ENCODE measurements at regions not wholly inside any gene's neighbourhood (a gene's known extent, or its start where the extent isn't known, plus 50 kb on each side); places are given as distances from the start of the nearest gene placed in this dataset.
"Not testable (repeated sequence)": the region's sequence is repeated elsewhere in the genome, so short reads cannot be mapped to it uniquely, and the experiment has no call there.

DNA sequence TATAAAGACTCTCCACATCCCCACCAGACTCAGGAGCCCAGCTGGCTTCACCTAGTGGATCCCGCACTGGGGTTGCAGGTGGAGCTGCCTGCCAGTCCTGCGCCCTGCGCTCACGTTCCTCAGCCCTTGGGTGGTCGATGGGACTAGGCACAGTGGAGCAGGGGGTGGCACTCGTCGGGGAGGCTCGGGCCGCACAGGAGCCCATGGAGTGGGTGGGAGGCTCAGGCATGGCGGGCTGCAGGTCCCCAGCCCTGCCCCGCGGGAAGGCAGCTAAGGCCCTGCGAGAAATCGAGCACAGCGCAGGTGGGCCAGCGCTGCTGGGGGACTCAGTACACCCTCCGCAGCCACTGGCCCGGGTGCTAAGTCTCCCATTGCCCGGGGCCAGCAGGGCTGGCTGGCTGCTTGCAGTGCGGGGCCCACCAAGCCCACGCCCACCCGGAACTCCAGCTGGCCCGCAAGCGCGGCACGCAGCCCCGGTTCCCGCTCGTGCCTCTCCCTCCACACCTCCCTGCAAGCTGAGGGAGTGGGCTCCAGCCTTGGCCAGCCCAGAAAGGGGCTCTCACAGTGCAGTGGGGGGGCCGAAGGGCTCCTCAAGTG, 371.8 kb downstream of the PRDM5 start:
- not testable (repeated sequence) for H3K27me3 Mint-ChIP-seq; H3K4me1 Mint-ChIP-seq (ENCODE audit: low read depth); H3K9me3 Mint-ChIP-seq; H3K36me3 Mint-ChIP-seq (ENCODE audit: low read depth); DNase-seq; H3K27ac Mint-ChIP-seq; H3K4me3 Mint-ChIP-seq

DNA sequence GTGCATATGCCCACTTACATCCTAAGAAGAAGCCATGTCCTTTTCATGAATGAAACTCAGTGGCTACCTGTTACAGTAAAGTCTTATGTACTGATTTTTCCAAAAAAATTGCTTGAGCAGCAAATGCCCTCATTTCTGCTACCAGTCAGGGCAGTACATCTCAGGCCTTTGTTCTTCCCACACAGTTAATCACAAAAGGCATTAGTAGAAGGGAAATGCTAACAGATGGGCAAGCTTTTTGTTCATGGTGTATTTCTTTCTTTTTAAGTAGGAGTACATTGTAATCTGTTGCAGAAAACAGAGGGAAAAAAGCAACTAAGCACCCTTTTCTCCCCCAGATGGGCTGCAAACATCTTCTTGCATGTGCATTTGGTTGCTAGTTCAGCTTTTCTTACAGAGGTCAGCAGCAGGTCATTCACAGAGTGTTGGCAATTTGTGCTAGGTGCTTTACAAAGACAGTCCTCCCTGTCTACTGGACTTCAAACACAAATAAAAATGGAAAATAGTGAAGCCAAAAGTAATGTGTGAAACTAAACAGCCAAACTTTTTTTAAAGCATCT, 373.4 kb downstream of the PRDM5 start:
- Mint-ChIP-seq H3K4me1 (ENCODE audit: low read depth) (no peaks in the 10 kb centered on the region), H3K9me3 (no peaks in the 10 kb centered on the region)

DNA sequence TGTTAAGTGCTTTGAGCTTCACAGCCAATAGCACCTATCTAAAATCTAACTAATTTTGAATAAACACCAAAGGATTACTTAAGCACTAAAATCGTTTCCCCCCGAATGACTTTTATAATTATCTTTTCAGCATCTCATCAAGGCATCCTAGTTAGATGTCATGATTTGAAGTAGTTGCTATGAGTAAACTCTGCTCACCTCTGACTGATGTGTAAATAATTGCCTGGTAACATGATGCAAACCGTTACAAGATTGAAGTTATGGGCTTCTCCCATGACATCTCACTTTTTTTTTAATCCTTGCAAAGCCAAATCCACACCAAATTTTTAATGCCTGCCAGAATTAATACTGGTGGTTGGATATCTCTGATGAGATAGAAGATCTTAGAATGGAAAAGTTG, 377.1 kb downstream of the PRDM5 start:
- Mint-ChIP-seq H3K9me3 (no peaks in the 10 kb centered on the region), H3K27me3 (no peaks in the 10 kb centered on the region), H3K36me3 (ENCODE audit: low read depth) (no peaks in the 10 kb centered on the region), H3K27ac (no peak overlapping the region), H3K4me3 (no peak overlapping the region), H3K4me1 (ENCODE audit: low read depth) (no peaks in the 10 kb centered on the region)
- no peak for DNase-seq

More for the DNA sequence above, 373.4 kb downstream of the PRDM5 start:
- Mint-ChIP-seq H3K27me3 (no peaks in the 10 kb centered on the region), H3K27ac (no peak overlapping the region), H3K36me3 (ENCODE audit: low read depth) (no peaks in the 10 kb centered on the region), H3K4me3 (no peak overlapping the region)
- DNase-seq = no peak

DNA sequence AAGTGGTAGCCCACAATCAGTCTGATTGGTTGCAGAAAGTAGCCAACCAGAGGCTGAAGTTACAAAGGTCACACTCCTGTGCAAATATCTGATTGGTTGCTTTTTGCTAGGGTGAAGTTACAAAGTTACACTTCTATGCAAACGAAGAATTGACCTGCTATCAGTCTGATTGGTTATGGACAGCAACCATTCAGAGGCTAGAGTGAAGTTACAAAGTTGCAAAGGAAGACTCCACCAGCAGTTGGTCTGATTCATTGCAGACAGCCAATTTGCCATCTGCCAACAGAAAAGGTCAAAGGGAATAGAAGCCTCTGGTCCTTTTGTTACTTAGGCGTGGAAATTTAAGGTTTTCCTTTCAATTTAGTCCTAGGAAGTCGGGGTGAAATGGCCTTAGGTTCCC, 377.7 kb downstream of the PRDM5 start:
- H3K27ac Mint-ChIP-seq = no peak overlapping the region
- H3K4me1 Mint-ChIP-seq (ENCODE audit: low read depth) = no peaks in the 10 kb centered on the region
- no peaks in the 10 kb centered on the region for H3K36me3 Mint-ChIP-seq (ENCODE audit: low read depth)
- no peak for DNase-seq
- no peak overlapping the region for H3K4me3 Mint-ChIP-seq
- H3K27me3 Mint-ChIP-seq = no peaks in the 10 kb centered on the region
- no peaks in the 10 kb centered on the region for H3K9me3 Mint-ChIP-seq

DNA sequence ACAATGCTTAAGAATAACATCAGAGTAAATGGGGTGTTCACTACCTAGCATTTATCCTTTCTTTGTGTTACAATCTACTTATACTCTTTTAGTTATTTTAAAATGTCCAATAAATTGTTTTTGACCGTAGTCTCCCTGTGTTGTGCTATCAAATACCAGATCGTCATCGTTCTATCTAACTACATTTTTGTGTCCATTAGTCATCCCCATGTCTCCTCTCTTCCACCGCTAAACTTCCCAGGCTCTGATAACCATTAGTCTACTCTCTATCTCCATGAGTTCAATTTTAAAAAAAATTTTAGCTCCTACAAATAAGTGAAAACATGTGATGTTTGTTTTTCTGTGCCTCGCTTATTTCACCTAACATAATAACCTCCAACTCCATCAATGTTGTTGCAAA, 381.9 kb downstream of the PRDM5 start:
- H3K27me3 Mint-ChIP-seq = no peaks in the 10 kb centered on the region
- H3K4me1 Mint-ChIP-seq (ENCODE audit: low read depth) = no peaks in the 10 kb centered on the region
- H3K27ac Mint-ChIP-seq = no peak overlapping the region
- no peaks in the 10 kb centered on the region for H3K9me3 Mint-ChIP-seq
- no peaks in the 10 kb centered on the region for H3K36me3 Mint-ChIP-seq (ENCODE audit: low read depth)
- DNase-seq = no peak
- no peak overlapping the region for H3K4me3 Mint-ChIP-seq

DNA sequence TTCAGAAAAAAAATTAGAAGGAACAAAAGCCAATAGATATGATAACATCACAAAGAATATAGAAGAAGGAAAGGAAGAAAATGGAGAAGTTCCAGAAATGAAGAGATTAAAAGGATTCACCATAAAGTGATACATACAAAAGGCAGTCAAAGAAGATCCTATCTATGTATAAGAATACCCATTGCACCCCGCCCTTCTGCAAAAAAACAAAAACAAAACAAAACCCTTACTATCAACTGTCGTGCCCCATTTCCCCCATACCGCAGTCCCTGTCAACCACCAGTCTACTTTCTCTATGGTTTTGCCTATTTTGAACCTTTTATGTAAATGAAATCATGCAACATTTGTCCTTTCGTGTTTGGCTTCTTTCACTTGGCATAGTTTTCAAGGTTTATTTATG, 385.6 kb downstream of the PRDM5 start:
- H3K36me3 Mint-ChIP-seq (ENCODE audit: low read depth) = no peaks in the 10 kb centered on the region
- H3K9me3 Mint-ChIP-seq = no peaks in the 10 kb centered on the region
- H3K27me3 Mint-ChIP-seq = no peaks in the 10 kb centered on the region

DNA sequence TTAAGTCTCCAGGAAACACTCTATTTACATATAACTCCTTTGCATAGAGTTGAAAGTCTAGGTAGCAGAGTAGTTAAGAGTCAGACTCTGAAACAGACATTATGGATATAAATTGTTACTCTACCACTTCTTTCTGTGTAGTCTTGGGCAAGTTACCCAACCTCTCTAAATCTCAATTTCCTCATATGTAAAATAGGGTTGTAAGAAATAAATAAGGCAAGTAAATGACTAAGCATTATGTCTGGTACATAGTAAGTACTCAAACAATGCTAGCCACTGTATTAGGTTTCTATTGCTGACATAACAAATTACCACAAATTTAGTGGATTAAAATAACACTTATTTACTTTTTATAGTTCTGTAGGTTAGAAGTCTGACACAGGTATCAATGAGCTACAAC, 394.1 kb downstream of the PRDM5 start:
- Mint-ChIP-seq H3K4me1 (ENCODE audit: low read depth) (no peaks in the 10 kb centered on the region), H3K27me3 (no peaks in the 10 kb centered on the region), H3K36me3 (ENCODE audit: low read depth) (no peaks in the 10 kb centered on the region), H3K27ac (no peak overlapping the region), H3K9me3 (no peaks in the 10 kb centered on the region), H3K4me3 (no peak overlapping the region)
- DNase-seq = no peak

More for the DNA sequence above, 385.6 kb downstream of the PRDM5 start:
- DNase-seq = no peak
- H3K4me1 Mint-ChIP-seq (ENCODE audit: low read depth) = no peaks in the 10 kb centered on the region
- no peak overlapping the region for H3K4me3 Mint-ChIP-seq
- H3K27ac Mint-ChIP-seq = no peak overlapping the region

DNA sequence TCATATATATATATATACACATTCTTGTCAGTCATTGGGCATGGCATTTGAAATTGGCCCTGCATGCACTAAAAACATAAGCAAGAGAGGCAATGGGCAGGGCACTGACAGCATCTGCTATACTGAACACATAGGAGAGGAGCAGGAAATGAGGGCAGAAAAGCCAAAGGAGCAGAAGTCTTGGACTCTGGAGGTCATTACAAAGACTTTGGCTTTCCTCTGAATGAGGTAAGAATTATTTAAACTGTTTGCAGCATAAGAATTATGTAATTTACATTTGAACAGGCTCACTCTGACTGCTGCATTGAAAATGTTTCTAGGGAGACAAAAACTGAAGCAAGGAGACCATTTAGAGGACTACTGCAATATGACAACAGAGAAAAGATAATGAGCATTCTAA, 396.5 kb downstream of the PRDM5 start:
- H3K9me3 Mint-ChIP-seq = no peaks in the 10 kb centered on the region
- no peak for DNase-seq

DNA sequence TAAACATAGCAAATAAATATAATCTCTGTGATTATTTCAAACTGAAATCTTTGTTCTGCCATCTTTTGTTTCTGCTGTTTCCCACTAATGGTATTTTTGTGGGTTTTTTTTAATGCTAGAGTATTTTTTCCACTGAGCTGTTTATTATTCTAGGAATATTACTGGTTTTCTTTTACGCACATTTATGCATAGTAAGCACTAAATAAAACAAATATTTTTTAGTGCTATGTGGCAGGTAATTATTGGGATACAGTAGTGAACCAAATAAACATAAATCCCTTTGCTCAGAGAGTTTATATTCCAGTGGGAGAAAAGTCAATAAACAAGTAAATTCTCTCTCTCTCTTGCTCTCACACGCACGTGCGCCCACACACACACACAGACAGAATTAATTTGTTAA, 397.4 kb downstream of the PRDM5 start:
- no peak for DNase-seq
- H3K4me1 Mint-ChIP-seq (ENCODE audit: low read depth) = no peaks in the 10 kb centered on the region
- no peaks in the 10 kb centered on the region for H3K36me3 Mint-ChIP-seq (ENCODE audit: low read depth)

More for the DNA sequence above, 396.5 kb downstream of the PRDM5 start:
- Mint-ChIP-seq H3K4me3 (no peak overlapping the region), H3K27me3 (no peaks in the 10 kb centered on the region), H3K27ac (no peak overlapping the region), H3K4me1 (ENCODE audit: low read depth) (no peaks in the 10 kb centered on the region), H3K36me3 (ENCODE audit: low read depth) (no peaks in the 10 kb centered on the region)

DNA sequence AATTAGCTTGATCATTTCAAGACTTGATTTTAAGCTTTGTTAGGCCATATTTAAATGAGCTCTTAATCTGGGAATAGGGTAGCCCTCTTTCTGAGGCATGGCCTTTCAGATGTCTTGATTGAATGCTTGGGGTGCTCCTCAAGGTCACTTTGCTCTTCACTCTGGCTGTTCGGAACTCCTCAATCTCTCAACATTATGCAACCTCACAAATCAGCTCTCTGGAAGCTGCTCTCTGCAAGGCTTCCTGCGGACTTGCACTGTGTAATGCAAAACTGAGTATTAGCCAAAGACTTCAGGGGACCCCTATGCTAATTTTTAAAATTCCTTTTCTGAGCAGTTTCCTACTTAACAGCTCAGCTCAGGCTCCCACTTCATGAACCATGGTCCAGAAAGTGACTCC, 398.3 kb downstream of the PRDM5 start:
- H3K9me3 Mint-ChIP-seq = no peaks in the 10 kb centered on the region
- H3K4me3 Mint-ChIP-seq = no peak overlapping the region
- H3K4me1 Mint-ChIP-seq (ENCODE audit: low read depth) = no peaks in the 10 kb centered on the region
- DNase-seq = no peak
- H3K27ac Mint-ChIP-seq = no peak overlapping the region
- H3K36me3 Mint-ChIP-seq (ENCODE audit: low read depth) = no peaks in the 10 kb centered on the region
- no peaks in the 10 kb centered on the region for H3K27me3 Mint-ChIP-seq

More for the DNA sequence above, 397.4 kb downstream of the PRDM5 start:
- Mint-ChIP-seq H3K27ac (no peak overlapping the region), H3K4me3 (no peak overlapping the region), H3K9me3 (no peaks in the 10 kb centered on the region), H3K27me3 (no peaks in the 10 kb centered on the region)

DNA sequence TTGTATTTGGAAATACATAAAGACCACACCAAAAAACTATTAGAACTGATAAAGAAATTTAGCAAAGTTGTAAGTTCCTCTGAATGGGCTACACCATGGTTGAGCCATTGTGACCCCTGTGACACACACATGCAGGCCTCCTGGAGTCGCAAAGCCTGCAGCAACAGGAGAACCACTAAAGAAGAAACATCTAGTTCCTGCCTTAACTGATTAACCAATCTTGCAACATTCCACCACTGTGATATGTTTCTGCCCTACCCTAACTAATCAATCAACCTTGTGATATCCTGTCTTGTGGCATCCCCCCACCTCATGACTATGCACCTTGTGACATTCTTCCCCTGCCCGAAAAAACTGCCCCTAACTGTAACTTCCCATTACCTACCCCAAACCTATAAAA, 401.8 kb downstream of the PRDM5 start:
- Mint-ChIP-seq H3K27ac (no peak overlapping the region), H3K9me3 (no peaks in the 10 kb centered on the region), H3K4me3 (no peak overlapping the region), H3K27me3 (no peaks in the 10 kb centered on the region), H3K36me3 (ENCODE audit: low read depth) (no peaks in the 10 kb centered on the region), H3K4me1 (ENCODE audit: low read depth) (no peaks in the 10 kb centered on the region)
- DNase-seq = no peak

DNA sequence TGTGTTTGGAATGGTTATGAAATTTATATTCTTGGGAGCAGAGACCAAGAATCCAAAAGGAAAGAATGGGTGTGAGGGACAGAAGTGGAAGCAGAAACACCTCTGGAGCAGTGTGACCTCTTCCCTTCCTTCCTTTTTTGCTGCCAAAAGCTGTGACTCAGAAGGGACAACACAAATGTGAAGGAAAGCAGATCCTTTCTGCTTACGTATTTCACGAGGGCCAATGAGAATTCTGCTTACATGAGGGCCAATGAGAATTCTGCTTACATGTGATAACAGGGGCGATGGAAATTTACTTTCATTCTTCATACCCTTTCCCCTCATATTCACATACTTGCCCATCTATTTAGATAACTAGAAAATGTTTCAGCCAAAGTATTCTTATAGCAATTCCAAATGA, 404.6 kb downstream of the PRDM5 start:
- no peak overlapping the region for H3K27ac Mint-ChIP-seq
- H3K27me3 Mint-ChIP-seq = no peaks in the 10 kb centered on the region
- H3K4me1 Mint-ChIP-seq (ENCODE audit: low read depth) = no peaks in the 10 kb centered on the region
- H3K36me3 Mint-ChIP-seq (ENCODE audit: low read depth) = no peaks in the 10 kb centered on the region
- no peak for DNase-seq
- H3K9me3 Mint-ChIP-seq = no peaks in the 10 kb centered on the region
- no peak overlapping the region for H3K4me3 Mint-ChIP-seq

DNA sequence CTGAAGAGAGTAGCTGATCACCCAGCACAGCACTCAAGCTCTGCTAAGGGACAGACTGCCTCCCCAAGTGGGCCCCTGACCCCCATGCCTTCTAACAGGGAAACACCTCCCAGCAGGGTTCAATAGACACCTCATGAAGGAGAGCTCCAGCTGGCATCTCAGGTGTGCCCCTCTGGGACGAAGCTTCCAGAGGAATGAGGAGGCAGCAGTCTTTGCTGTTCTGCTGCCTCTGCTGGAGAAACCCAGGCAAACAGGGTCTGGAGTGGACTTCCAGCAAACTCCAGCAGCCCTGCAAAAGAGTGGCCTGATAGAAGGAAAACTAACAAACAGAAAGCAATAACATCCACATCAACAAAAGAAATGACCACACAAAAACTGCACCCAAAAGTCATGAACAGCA, 412.8 kb downstream of the PRDM5 start:
- Mint-ChIP-seq H3K36me3 (ENCODE audit: low read depth) (no peaks in the 10 kb centered on the region), H3K4me3 (no peak overlapping the region), H3K27ac (no peak overlapping the region), H3K9me3 (peaks cover 2% of the 10 kb centered on the region), H3K27me3 (no peaks in the 10 kb centered on the region), H3K4me1 (ENCODE audit: low read depth) (no peaks in the 10 kb centered on the region)
- no peak for DNase-seq

DNA sequence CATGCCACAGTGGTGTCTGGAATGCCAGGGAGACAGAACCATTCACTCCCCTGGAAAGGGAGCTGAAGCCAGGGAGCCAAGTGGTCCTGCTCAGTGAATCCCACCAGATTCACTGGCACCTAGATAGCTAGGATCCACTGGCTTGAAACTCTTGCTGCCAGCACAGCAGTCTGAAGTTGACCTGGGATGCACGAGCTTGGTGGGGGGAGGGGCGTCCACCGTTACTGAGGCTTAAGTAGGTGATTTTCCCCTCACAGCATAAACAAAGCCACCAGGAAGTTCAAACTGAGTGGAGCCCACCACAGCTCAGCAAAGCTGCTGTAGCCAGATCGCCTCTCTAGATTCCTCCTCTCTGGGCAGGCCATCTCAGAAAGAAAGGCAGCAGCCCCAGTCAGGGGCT, 413.3 kb downstream of the PRDM5 start:
- no peak overlapping the region for H3K27ac Mint-ChIP-seq
- H3K4me3 Mint-ChIP-seq = no peak overlapping the region
- no peaks in the 10 kb centered on the region for H3K36me3 Mint-ChIP-seq (ENCODE audit: low read depth)
- no peak for DNase-seq
- no peaks in the 10 kb centered on the region for H3K27me3 Mint-ChIP-seq
- H3K9me3 Mint-ChIP-seq = peaks cover 2% of the 10 kb centered on the region
- H3K4me1 Mint-ChIP-seq (ENCODE audit: low read depth) = no peaks in the 10 kb centered on the region

DNA sequence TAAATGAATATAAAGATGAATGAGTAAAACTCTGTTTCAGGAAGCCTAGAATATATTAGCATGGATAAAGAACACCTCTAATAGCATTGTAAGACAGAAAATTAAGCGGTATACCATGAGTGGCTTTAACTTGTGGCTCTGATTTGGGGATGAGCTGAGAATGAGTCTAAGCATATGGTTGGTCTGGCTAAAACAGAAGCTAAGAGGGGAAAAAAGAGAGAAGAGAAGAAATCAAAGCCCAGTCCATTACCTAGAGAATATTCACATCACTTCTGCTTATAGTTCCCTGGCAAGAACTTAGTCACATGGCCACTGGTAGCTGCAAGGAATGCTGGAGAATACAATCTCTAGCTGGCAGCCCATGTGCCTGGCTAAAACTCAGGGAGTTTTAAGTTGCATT, 414.5 kb downstream of the PRDM5 start:
- DNase-seq = no peak
- H3K36me3 Mint-ChIP-seq (ENCODE audit: low read depth) = no peaks in the 10 kb centered on the region
- no peak overlapping the region for H3K4me3 Mint-ChIP-seq
- no peak overlapping the region for H3K27ac Mint-ChIP-seq
- peaks cover 2% of the 10 kb centered on the region for H3K9me3 Mint-ChIP-seq
- H3K27me3 Mint-ChIP-seq = no peaks in the 10 kb centered on the region
- no peaks in the 10 kb centered on the region for H3K4me1 Mint-ChIP-seq (ENCODE audit: low read depth)

DNA sequence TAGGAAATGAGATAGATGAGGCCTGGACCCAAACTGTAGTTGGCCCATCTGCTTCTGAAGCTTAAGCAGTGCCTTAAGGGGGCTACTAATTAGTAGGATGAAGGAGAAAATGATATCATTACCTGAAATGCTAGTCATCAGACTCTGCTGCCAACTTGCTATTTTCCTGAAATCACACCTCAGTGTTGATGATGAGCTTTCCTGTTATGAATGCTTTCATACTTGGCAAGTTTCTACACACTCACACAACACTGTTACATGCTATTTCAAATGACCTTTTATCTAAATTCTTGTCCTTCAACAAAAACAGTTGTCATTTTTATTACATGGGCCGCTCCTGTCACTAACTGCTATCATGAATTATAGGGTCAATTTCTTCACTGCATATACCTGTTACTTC, 416.0 kb downstream of the PRDM5 start:
- DNase-seq = no peak
- Mint-ChIP-seq H3K4me1 (ENCODE audit: low read depth) (no peaks in the 10 kb centered on the region), H3K9me3 (no peaks in the 10 kb centered on the region), H3K36me3 (ENCODE audit: low read depth) (no peaks in the 10 kb centered on the region), H3K27me3 (no peaks in the 10 kb centered on the region), H3K27ac (no peak overlapping the region), H3K4me3 (no peak overlapping the region)
